ENCODE measurements at regions not wholly inside any gene's neighbourhood (a gene's known extent, or its start where the extent isn't known, plus 50 kb on each side); places are given as distances from the start of the nearest gene placed in this dataset.

DNA sequence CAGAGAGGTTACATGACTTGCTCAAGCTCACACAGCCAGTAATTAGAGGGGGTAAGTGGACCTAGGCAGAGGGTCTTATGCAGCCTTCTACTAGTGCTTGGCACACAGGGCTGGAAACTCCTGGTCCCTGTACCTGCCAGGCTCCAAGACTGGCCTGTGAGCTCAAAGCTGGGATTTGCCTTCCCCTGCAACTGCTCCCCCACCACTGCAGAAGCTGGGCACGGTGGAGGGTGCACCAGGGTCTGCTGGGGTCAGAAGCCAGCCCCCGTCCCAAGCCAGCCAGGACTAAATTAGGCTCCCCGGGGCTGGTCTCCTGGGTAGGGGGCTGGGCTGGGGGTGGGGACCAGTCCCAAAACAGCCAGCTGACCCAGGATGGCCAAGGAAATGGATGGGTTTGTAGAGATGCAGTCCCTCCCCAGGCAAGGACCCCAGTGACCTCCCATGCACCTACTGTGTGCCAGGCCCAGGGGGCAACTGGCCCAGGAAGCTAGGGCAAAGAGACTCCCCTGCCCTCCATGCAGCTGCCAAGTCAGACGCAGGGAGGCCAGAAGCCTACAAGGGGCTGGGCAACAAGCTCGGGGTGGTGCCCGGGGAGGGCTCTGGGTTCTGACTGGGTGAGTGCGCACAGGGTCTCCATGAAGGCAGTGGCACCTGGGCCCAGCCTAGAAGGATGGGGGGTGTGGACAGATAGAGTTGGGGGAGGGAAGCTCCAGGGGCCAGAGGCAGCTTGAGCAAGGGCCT, 51.8 kb upstream of the LINGO1 start:
- POLR2A ChIA-PET, result no interaction called here
- Histone ChIP-seq H3K27me3 (ENCODE audit: control insufficient read depth in 1 of 2, insufficient read depth in 2 of 2, low read length in 2 of 2) (peaks cover 0 to 4% of the 10 kb centered on the region in 2 experiments; a peak in 1 of 5 replicates), H3K9ac (ENCODE audit: insufficient read depth, low read depth, low read length) (no peak overlapping the region), H3K4me2 (ENCODE audit: low read depth, low read length) (no peak overlapping the region), H3K4me1 (ENCODE audit: insufficient read depth, low read length) (no peaks in the 10 kb centered on the region), H2AFZ (ENCODE audit: low read length) (no peak overlapping the region), H3K27ac (ENCODE audit: extremely low read length, insufficient read depth, low read length) (no peak overlapping the region), H3K79me2 (ENCODE audit: insufficient read depth, low read length) (no peaks in the 10 kb centered on the region), H3K4me3 (replicated peaks in 1 of 3; ENCODE audit: insufficient read depth in 1 of 3, low read depth in 2 of 3, low read length in 3 of 3) (no peak overlapping the region), H3K36me3 (replicated peaks in 1 of 2; ENCODE audit: control insufficient read depth in 1 of 2, insufficient read depth in 2 of 2, low read length in 2 of 2) (no peaks in the 10 kb centered on the region), H3K9me3 (ENCODE audit: low read length) (no peaks in the 10 kb centered on the region), H4K20me1 (ENCODE audit: insufficient read depth, low read length) (no peaks in the 10 kb centered on the region)
- BruUV-seq (replicated peaks), result no TSS peak
- CTCF ChIA-PET (ENCODE audit: low intra/inter-chr PET ratio, low total read pairs), result no interaction called here
- FAIRE-seq, result no peak
- WGBS (ENCODE audit: low lambda C conversion rate), result 77% methylated on average over 4 of the region's 7 CpGs
- DNase-seq (ENCODE audit: low spot score), result no peak
- TF ChIP-seq ELF3 (CRISPR knock-in tag; IDR thresholded peaks at IDR 0.05), result no peak
- no peak for TF ChIP-seq ZFY (CRISPR knock-in tag; IDR thresholded peaks at IDR 0.05)
- TF ChIP-seq ZNF615 (CRISPR knock-in tag; IDR thresholded peaks at IDR 0.05; ENCODE audit: borderline replicate concordance), result no peak
- TF ChIP-seq ZBTB42 (CRISPR knock-in tag; IDR thresholded peaks at IDR 0.05), result no peak
- TF ChIP-seq ZSCAN30 (CRISPR knock-in tag; IDR thresholded peaks at IDR 0.05), result no peak
- no peak for TF ChIP-seq PHF21A (CRISPR knock-in tag; IDR thresholded peaks at IDR 0.05)
- no peak for TF ChIP-seq ZNF343 (CRISPR knock-in tag; IDR thresholded peaks at IDR 0.05)
- TF ChIP-seq ZSCAN12 (CRISPR knock-in tag; IDR thresholded peaks at IDR 0.05), result no peak
- no peak for TF ChIP-seq FOXK2 (IDR thresholded peaks at IDR 0.05)
- TF ChIP-seq ZFP1 (CRISPR knock-in tag; IDR thresholded peaks at IDR 0.05), result no peak
- no peak for TF ChIP-seq SP5 (CRISPR knock-in tag; IDR thresholded peaks at IDR 0.05; ENCODE audit: borderline replicate concordance, low read depth)
- TF ChIP-seq ZNF501 (CRISPR knock-in tag; IDR thresholded peaks at IDR 0.05), result no peak
- TF ChIP-seq HMGA1 (CRISPR knock-in tag; conservative IDR thresholded peaks at IDR 0.05), result no peak
- no peak for TF ChIP-seq JARID2 (CRISPR knock-in tag; IDR thresholded peaks at IDR 0.05; ENCODE audit: insufficient replicate concordance)
- no peak for ATAC-seq
- intact Hi-C loops (cut with micrococcal nuclease; ENCODE audit: unreplicated experiment) (no loop called here), in situ Hi-C loops (cut with HindIII; ENCODE audit: extremely low pct_ligation_motif_present, low pct_unique_long_range_greater_than_20kb) (no loop called here)
